Chondrocyte (in vitro differentiated cells): ENCODE measurements at regions not wholly inside any gene's neighbourhood (a gene's known extent, or its start where the extent isn't known, plus 50 kb on each side); places are given as distances from the start of the nearest gene placed in this dataset.

ENCODE experiments used
- DNase-seq: peaks from one replicate; pipeline ENCODE4 v3.0.0; 2021; ENCODE audit warnings: mixed read lengths, low spot score
- H3K27ac Mint-ChIP-seq: one replicate; pipeline ENCODE4 v1.8.0; 2021; ENCODE audit warnings: mild to moderate bottlenecking, moderate library complexity, mixed read lengths; ENCODE audit not compliant: unreplicated experiment
- H3K27me3 Mint-ChIP-seq: 2 replicates; pipeline ENCODE4 v1.8.0; 2021; ENCODE audit warnings: low read depth, mixed read lengths
- H3K36me3 Mint-ChIP-seq: 2 replicates; pipeline ENCODE4 v1.8.0; 2021; ENCODE audit warnings: low read depth, mixed read lengths
- H3K4me1 Mint-ChIP-seq: 2 replicates; pipeline ENCODE4 v1.8.0; 2021; ENCODE audit warnings: low read depth, mild to moderate bottlenecking, mixed read lengths
- H3K4me3 Mint-ChIP-seq: one replicate; pipeline ENCODE4 v1.8.0; 2021; ENCODE audit warnings: mild to moderate bottlenecking, moderate library complexity, mixed read lengths; ENCODE audit not compliant: unreplicated experiment
- H3K9me3 Mint-ChIP-seq: 2 replicates; pipeline ENCODE4 v1.8.0; 2021; ENCODE audit warnings: low read depth, mixed read lengths
- TF ChIP-seq, protein P1 (sequence below): fragments of 200-600 bp; sonication (generic); IDR thresholded peaks from 2 replicates; pipeline ENCODE4 v1.5.0; 2021; ENCODE audit warnings: antibody characterized with exemption, mild to moderate bottlenecking, moderate library complexity

DNA sequence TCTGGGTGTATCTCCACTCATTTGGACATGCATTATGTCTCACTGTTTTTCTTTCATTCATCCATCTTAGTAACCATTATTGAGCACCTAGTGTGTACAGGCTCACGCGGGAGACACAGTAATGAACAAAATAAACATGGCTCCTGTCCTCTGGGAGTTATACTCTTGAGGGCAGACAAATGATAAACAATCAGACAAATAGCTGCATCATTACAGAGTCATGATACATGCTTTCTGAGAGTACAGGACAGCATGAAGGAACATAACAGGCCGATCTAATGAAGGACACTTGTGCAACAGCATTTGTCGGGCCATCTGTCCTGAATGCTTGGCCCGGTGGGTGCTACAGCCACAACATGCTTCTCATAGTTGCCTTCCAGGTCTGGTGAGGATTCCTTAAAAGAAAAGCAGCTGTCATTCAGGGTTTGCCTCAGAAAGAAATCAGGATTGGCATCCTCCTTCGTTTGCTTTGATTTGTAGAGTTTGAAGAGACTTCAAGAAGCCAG is 77.2 kb upstream of the EGLN3 start:
- H3K4me3 Mint-ChIP-seq: no peak overlapping the region
- no peak overlapping the region for H3K27ac Mint-ChIP-seq
- no peaks in the 10 kb centered on the region for H3K4me1 Mint-ChIP-seq
- H3K9me3 Mint-ChIP-seq: no peaks in the 10 kb centered on the region
- H3K27me3 Mint-ChIP-seq: peaks cover 20% of the 10 kb centered on the region
- DNase-seq: no peak
- TF ChIP-seq, protein P1, sequence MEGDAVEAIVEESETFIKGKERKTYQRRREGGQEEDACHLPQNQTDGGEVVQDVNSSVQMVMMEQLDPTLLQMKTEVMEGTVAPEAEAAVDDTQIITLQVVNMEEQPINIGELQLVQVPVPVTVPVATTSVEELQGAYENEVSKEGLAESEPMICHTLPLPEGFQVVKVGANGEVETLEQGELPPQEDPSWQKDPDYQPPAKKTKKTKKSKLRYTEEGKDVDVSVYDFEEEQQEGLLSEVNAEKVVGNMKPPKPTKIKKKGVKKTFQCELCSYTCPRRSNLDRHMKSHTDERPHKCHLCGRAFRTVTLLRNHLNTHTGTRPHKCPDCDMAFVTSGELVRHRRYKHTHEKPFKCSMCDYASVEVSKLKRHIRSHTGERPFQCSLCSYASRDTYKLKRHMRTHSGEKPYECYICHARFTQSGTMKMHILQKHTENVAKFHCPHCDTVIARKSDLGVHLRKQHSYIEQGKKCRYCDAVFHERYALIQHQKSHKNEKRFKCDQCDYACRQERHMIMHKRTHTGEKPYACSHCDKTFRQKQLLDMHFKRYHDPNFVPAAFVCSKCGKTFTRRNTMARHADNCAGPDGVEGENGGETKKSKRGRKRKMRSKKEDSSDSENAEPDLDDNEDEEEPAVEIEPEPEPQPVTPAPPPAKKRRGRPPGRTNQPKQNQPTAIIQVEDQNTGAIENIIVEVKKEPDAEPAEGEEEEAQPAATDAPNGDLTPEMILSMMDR: no peak
- H3K36me3 Mint-ChIP-seq: no peaks in the 10 kb centered on the region

DNA sequence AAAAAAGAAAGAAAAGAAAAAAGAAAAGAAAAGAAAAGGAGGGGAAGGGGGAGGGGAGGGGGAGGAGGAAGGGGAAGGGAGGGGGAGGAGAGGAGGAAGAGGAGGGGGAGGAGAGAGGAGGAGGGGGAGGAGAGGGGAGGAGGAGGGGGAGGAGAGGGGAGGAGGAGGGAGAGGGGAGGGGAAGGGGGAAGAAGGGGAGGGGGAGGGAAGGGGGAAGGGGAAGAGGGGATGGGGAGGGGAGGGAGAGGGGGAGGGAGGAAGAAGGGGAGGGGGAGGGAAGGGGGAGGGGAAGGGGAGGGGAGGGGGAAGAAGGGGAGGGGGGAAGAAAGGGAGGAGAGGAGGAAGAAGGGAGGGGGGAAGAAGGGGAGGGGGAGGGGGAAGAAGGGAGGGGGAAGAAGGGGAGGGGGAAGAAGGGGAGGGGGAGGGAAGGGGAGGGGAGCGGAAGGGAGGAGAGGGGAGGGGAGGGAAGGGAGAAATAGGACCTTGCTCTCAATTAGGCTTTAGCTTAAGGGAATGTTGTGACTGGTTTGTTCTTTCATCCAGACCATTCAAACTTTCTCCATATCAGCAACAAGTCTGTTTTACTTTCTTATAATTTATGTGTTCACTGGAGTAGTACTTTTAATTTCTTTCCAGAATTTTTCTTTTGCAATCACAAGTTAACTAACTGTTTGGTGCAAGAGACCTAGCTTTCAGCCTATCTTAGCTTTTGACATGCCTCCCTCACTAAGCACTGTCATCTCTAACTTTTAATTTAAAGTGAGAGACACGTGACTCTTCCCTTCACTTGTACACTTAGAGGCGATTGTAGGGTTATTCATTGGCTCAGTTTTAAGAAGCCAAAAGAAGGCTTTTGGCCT is 76.5 kb upstream of the EGLN3 start:
- Mint-ChIP-seq H3K27me3 (peaks cover 20% of the 10 kb centered on the region), H3K36me3 (no peaks in the 10 kb centered on the region), H3K9me3 (no peaks in the 10 kb centered on the region), H3K27ac (no peak overlapping the region), H3K4me3 (no peak overlapping the region), H3K4me1 (no peaks in the 10 kb centered on the region)
- TF ChIP-seq, protein P1: no peak
- no peak for DNase-seq

DNA sequence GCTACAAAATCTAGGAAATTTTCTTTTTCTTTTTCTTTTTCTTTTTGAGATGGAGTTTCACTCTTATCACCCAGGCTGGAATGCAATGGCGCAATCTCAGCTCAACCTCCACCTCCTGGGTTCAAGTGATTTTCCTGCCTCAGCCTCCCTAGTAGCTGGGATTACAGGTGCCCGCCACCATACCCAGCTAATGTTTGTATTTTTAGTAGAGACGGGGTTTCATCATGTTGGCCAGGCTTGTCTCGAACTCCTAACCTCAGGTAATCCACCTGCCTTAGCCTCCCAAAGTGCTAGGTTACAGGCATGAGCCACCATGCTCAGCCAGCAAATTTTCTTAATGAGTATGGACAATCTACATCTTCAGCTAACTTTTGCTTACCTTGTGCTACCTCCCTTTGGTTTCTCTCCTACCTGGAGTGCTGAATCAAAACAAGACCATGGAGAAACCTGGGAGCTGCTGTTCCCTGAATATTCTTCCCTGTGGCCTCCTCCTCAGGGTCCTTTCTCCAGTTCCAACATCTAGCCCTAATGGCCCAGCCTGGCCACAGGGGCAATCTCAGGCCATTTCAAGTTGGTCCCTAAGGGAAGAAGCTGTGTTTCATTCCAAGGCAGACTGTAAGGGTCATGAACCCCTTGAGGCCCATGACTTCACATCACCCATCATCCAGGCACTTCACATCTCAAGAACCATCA is 74.6 kb upstream of the EGLN3 start:
- Mint-ChIP-seq H3K27ac (no peak overlapping the region), H3K36me3 (no peaks in the 10 kb centered on the region), H3K27me3 (peaks cover 14% of the 10 kb centered on the region), H3K4me1 (no peaks in the 10 kb centered on the region), H3K4me3 (no peak overlapping the region), H3K9me3 (no peaks in the 10 kb centered on the region)
- TF ChIP-seq, protein P1: no peak
- no peak for DNase-seq

DNA sequence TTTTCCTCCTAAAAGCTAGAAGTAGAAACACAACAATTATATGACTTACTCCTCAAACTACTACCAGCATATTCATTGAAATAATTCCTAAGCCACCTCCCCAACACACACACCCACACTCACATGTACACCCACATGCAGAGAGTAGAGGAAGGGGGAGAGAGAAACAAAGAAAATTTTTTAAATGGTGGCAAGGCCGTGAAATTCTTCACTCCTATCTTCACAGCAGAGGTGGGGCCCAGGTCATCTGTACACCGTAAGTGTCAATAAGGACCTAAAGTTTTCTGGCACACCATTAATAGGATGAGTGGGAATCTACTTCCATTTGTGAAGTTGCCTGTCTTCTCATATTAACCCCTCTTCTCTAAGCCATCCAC is 73.9 kb upstream of the EGLN3 start:
- H3K36me3 Mint-ChIP-seq: no peaks in the 10 kb centered on the region
- no peak overlapping the region for H3K27ac Mint-ChIP-seq
- H3K4me1 Mint-ChIP-seq: no peaks in the 10 kb centered on the region
- H3K9me3 Mint-ChIP-seq: no peaks in the 10 kb centered on the region
- TF ChIP-seq, protein P1: no peak
- no peak for DNase-seq
- peaks cover 14% of the 10 kb centered on the region for H3K27me3 Mint-ChIP-seq
- no peak overlapping the region for H3K4me3 Mint-ChIP-seq

DNA sequence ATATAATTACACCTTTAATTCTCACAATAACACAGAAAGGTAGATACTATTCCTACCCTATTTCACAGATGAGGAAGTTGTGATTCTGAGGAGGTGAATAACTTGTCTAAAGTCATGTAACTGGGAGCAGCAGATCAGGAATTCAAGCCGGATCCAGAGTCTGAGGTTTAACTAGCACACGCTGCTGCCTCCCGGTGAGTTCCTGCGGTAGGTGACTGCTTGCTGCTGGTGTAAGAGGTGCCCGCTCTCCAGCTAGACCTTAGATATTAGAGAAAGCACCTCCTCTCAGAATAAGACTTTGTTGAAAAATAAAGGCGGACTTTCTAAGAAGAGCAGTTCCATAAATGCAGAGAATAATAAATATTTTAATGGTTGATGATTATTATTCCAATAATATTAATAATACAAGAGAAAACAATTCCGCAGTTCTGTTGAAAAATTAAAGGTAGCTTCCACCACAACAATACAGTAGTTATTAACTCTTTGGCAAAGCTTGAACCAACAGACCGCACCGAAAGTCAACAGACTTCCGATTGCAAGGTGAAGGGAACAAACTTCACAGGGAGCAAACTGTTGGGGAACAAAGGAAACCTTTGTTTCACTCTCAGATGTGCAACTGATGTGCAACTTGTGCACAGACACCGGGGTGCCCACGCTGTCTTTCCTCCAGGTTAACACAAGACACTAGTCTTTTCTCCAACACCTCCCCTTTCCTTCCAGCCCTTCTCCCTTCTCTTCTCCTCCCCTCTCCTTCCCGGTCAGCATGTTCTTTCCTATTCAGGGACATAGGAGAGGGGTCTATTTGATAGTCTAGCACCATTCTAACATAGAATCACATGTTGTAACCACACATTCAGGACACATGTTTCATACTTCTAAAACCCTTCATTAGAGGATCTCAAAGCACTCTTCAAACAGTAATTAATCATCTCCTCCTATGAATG is 73.2 kb upstream of the EGLN3 start:
- TF ChIP-seq, protein P1: no peak
- no peaks in the 10 kb centered on the region for H3K9me3 Mint-ChIP-seq
- H3K36me3 Mint-ChIP-seq: no peaks in the 10 kb centered on the region
- H3K27ac Mint-ChIP-seq: no peak overlapping the region
- H3K27me3 Mint-ChIP-seq: peaks cover 15% of the 10 kb centered on the region
- no peak for DNase-seq
- no peaks in the 10 kb centered on the region for H3K4me1 Mint-ChIP-seq
- no peak overlapping the region for H3K4me3 Mint-ChIP-seq
